HG03196 (cell line): ENCODE measurements at regions not wholly inside any gene's neighbourhood (a gene's known extent, or its start where the extent isn't known, plus 50 kb on each side); places are given as distances from the start of the nearest gene placed in this dataset.

ENCODE experiments used
- ATAC-seq: cut with Tn5 transposase; IDR thresholded peaks from one replicate; pipeline ENCODE4 v1.9.1; 2021; ENCODE audit not compliant: unreplicated experiment

- no peak for ATAC-seq
Observed at GRCh38 chr1:55700359-55701130, 485.4 kb upstream of the USP24 start.

GRCh38 chr1:55699228-55699627, 484.1 kb upstream of the USP24 start:
- ATAC-seq: no peak

- no peak for ATAC-seq
Observed at GRCh38 chr1:55697997-55698535, 482.9 kb upstream of the USP24 start.

- no peak for ATAC-seq
Observed at GRCh38 chr1:55696891-55697290, 481.7 kb upstream of the USP24 start.

- no peak for ATAC-seq
Observed at GRCh38 chr1:55696181-55696754, 481.1 kb upstream of the USP24 start.

GRCh38 chr1:55695552-55695951, 480.4 kb upstream of the USP24 start:
- no peak for ATAC-seq

GRCh38 chr1:55695151-55695550, 480.0 kb upstream of the USP24 start:
- ATAC-seq: no peak

- ATAC-seq: no peak
Observed at GRCh38 chr1:55694310-55694801, 479.2 kb upstream of the USP24 start.

- ATAC-seq: no peak
Observed at GRCh38 chr1:55692726-55693125, 477.6 kb upstream of the USP24 start.

GRCh38 chr1:55690366-55690765, 475.2 kb upstream of the USP24 start:
- ATAC-seq: no peak

GRCh38 chr1:55689800-55690199, 474.6 kb upstream of the USP24 start:
- no peak for ATAC-seq

GRCh38 chr1:55685560-55685959, 470.4 kb upstream of the USP24 start:
- ATAC-seq: no peak

GRCh38 chr1:55684131-55684650, 469.0 kb upstream of the USP24 start:
- ATAC-seq: no peak

GRCh38 chr1:55682198-55682597, 467.0 kb upstream of the USP24 start:
- ATAC-seq: no peak

GRCh38 chr1:55679971-55680370, 464.8 kb upstream of the USP24 start:
- no peak for ATAC-seq

GRCh38 chr1:55673416-55673815, 458.3 kb upstream of the USP24 start:
- ATAC-seq: no peak

GRCh38 chr1:55670331-55671082, 455.3 kb upstream of the USP24 start:
- no peak for ATAC-seq

- no peak for ATAC-seq
Observed at GRCh38 chr1:55669293-55669692, 454.1 kb upstream of the USP24 start.

- no peak for ATAC-seq
Observed at GRCh38 chr1:55662875-55663274, 447.7 kb upstream of the USP24 start.

GRCh38 chr1:55658917-55659316, 443.8 kb upstream of the USP24 start:
- no peak for ATAC-seq

- no peak for ATAC-seq
Observed at GRCh38 chr1:55654750-55655149, 439.6 kb upstream of the USP24 start.
